Kidney (tissue), 13 donors: ENCODE measurements at regions not wholly inside any gene's neighbourhood (a gene's known extent, or its start where the extent isn't known, plus 50 kb on each side); places are given as distances from the start of the nearest gene placed in this dataset.

Experiments used
- DNase-seq, 5 donors: peaks; one replicate each; pipeline ENCODE4 v3.0.0-alpha.2; 2013 to 2020
- FAIRE-seq: peaks from 2 replicates; lab custom pipeline; 2012; peaks lifted over from hg19 to GRCh38; lab: Jason Lieb, UNC
- H3K27ac ChIP-seq, 2 donors: one replicate each; pipeline ENCODE4 v1.7.0; 2013; ENCODE audit warnings: low read depth in 2 of 2, low read length in 2 of 2, inconsistent platforms in 1 of 2
- H3K27me3 ChIP-seq: one replicate; pipeline ENCODE4 v1.7.1; 2013; ENCODE audit warnings: low read length, inconsistent platforms; ENCODE audit not compliant: control insufficient read depth, insufficient read depth
- H3K36me3 ChIP-seq, 3 donors: one replicate each; pipeline versions ENCODE4 v1.7.0 to v1.7.1; 2013; ENCODE audit warnings: low read length in 3 of 3, control low read depth in 1 of 3, inconsistent platforms in 1 of 3; ENCODE audit not compliant: insufficient read depth in 3 of 3, control insufficient read depth in 2 of 3
- H3K4me1 ChIP-seq, 3 donors: one replicate each; pipeline versions ENCODE4 v1.7.0 to v1.7.1; 2013; ENCODE audit warnings: low read length in 3 of 3, inconsistent platforms in 1 of 3, low read depth in 1 of 3; ENCODE audit not compliant: control insufficient read depth in 2 of 3, insufficient read depth in 2 of 3
- H3K4me3 ChIP-seq, 3 donors: one replicate each; pipeline versions ENCODE4 v1.7.0 to v1.8.1; 2013; ENCODE audit warnings: low read length in 3 of 3, control low read depth in 1 of 3, inconsistent platforms in 1 of 3
- H3K9ac ChIP-seq, 3 donors: one replicate each; pipeline versions ENCODE4 v1.7.0 to v1.7.1; 2013; ENCODE audit warnings: low read length in 3 of 3, control low read depth in 1 of 3, inconsistent platforms in 1 of 3
- H3K9me3 ChIP-seq, 3 donors: one replicate each; pipeline versions ENCODE4 v1.7.0 to v1.7.1; 2013; ENCODE audit warnings: low read length in 3 of 3, control low read depth in 1 of 3, inconsistent platforms in 1 of 3; ENCODE audit not compliant: control insufficient read depth in 2 of 3, insufficient read depth in 1 of 3
- CTCF ChIP-seq: IDR thresholded peaks from 3 replicates; pipeline ENCODE4 v1.5.1; 2012; ENCODE audit warnings: mild to moderate bottlenecking, moderate library complexity, borderline replicate concordance; ENCODE audit not compliant: insufficient read depth; ENCODE audit errors: extremely low read depth
- intact Hi-C: fragments of 100-400 bp; cut with DNase I; formaldehyde crosslinking; loops from one replicate; pipeline ENCODE4 v1.11.1; 2022
- donor health status: control.
- donor health status: control.
- donor health status: control.
- donor health status: control.
- donor health status: control.
- donor health status: DM: yes; HTN: yes; CAD: no.
- donor health status: Normal renal cell carcinoma (clear cell type).

- Histone ChIP-seq H3K36me3 (no peaks in the 10 kb centered on the region), H3K27ac (no peak overlapping the region), H3K27me3 (no peaks in the 10 kb centered on the region), H3K9ac (no peak overlapping the region), H3K4me3 (no peak overlapping the region), H3K4me1 (peaks cover 0 to 4% (median 0%) of the 10 kb centered on the region in 3 donors), H3K9me3 (peaks cover 0 to 4% (median 0%) of the 10 kb centered on the region in 3 donors)
- FAIRE-seq (no peak), DNase-seq (no peak)
- TF ChIP-seq CTCF: no peak
- intact Hi-C loops: no loop called here
Observed at GRCh38 chr5:56712895-56713591, 102.3 kb upstream of the MAP3K1 start.

- Histone ChIP-seq H3K4me1 (peaks cover 0 to 4% (median 0%) of the 10 kb centered on the region in 3 donors), H3K27ac (no peak overlapping the region), H3K9me3 (peaks cover 0 to 4% (median 0%) of the 10 kb centered on the region in 3 donors), H3K27me3 (no peaks in the 10 kb centered on the region), H3K9ac (no peak overlapping the region), H3K4me3 (no peak overlapping the region), H3K36me3 (no peaks in the 10 kb centered on the region)
- FAIRE-seq (no peak), DNase-seq (no peak)
- intact Hi-C loops: no loop called here
- TF ChIP-seq CTCF: no peak
Observed at GRCh38 chr5:56710826-56711590, 104.3 kb upstream of the MAP3K1 start.

GRCh38 chr5:56706504-56706903 lies 108.8 kb upstream of the MAP3K1 start:
- Histone ChIP-seq H3K9ac (no peak overlapping the region), H3K36me3 (no peaks in the 10 kb centered on the region), H3K27me3 (no peaks in the 10 kb centered on the region), H3K4me1 (no peaks in the 10 kb centered on the region), H3K4me3 (no peak overlapping the region), H3K9me3 (peaks cover 0 to 4% (median 0%) of the 10 kb centered on the region in 3 donors), H3K27ac (no peak overlapping the region)
- FAIRE-seq (no peak), DNase-seq (no peak)
- no peak for TF ChIP-seq CTCF
- intact Hi-C loops: no loop called here
